HUES48 (cell line): ENCODE measurements at regions not wholly inside any gene's neighbourhood (a gene's known extent, or its start where the extent isn't known, plus 50 kb on each side); places are given as distances from the start of the nearest gene placed in this dataset.

Source experiments
- H3K27ac ChIP-seq: one replicate; pipeline ENCODE4 v1.7.0; 2013; ENCODE audit warnings: low read depth, low read length, inconsistent platforms
- H3K27me3 ChIP-seq: 2 replicates; pipeline ENCODE4 v1.6.1; 2013; ENCODE audit warnings: mild to moderate bottlenecking, low read length; ENCODE audit not compliant: control insufficient read depth, insufficient read depth
- H3K36me3 ChIP-seq: 2 replicates; pipeline ENCODE4 v1.6.1; 2013; ENCODE audit warnings: low read length; ENCODE audit not compliant: control insufficient read depth, insufficient read depth
- H3K4me1 ChIP-seq: 2 replicates; pipeline ENCODE4 v1.6.1; 2013; ENCODE audit warnings: mild to moderate bottlenecking, low read length; ENCODE audit not compliant: control insufficient read depth, insufficient read depth
- H3K4me3 ChIP-seq: 2 replicates; pipeline ENCODE4 v1.5.1; 2013; ENCODE audit warnings: mild to moderate bottlenecking, low read depth, low read length
- H3K9ac ChIP-seq: 2 replicates; pipeline ENCODE4 v1.6.1; 2013; ENCODE audit warnings: mild to moderate bottlenecking, low read depth, low read length, moderate library complexity
- H3K9me3 ChIP-seq: 2 replicates; pipeline ENCODE4 v1.6.1; 2013; ENCODE audit warnings: low read length; ENCODE audit not compliant: control insufficient read depth, insufficient read depth

DNA sequence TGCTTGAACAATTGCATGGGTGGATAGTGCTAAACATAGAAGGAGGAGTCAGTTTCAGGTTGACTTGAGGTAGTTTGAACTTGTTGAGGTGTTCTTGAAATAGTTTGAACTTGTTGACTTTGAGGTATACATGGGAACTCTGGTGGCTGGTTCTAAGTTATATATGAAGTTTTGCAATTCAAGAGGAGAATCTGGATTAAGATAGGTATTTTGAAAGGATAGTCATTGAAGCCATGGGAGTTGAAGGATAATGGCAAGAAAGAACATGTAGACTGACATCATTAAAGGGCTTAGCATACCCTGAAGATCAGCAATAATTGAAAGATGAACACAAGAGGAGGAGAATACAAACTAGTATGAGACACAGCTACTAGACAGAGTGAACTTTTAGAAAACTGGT, 181.9 kb upstream of the MRPS30 start:
- Histone ChIP-seq H3K36me3 (no peaks in the 10 kb centered on the region), H3K27me3 (no peaks in the 10 kb centered on the region), H3K9me3 (no peaks in the 10 kb centered on the region), H3K4me1 (no peaks in the 10 kb centered on the region), H3K4me3 (no peak overlapping the region), H3K9ac (no peak overlapping the region), H3K27ac (no peak overlapping the region)

GRCh38 chr5:44622331-44622730, 186.4 kb upstream of the MRPS30 start:
- Histone ChIP-seq H3K27me3 (no peaks in the 10 kb centered on the region), H3K36me3 (no peaks in the 10 kb centered on the region), H3K27ac (no peak overlapping the region), H3K9ac (no peak overlapping the region), H3K4me3 (no peak overlapping the region), H3K4me1 (no peaks in the 10 kb centered on the region), H3K9me3 (no peaks in the 10 kb centered on the region)

- H3K27ac ChIP-seq: no peak overlapping the region
- no peaks in the 10 kb centered on the region for H3K9me3 ChIP-seq
- H3K9ac ChIP-seq: no peak overlapping the region
- H3K4me1 ChIP-seq: no peaks in the 10 kb centered on the region
- no peaks in the 10 kb centered on the region for H3K36me3 ChIP-seq
- H3K27me3 ChIP-seq: no peaks in the 10 kb centered on the region
- H3K4me3 ChIP-seq: no peak overlapping the region
Measured at GRCh38 chr5:44619875-44620610, 188.7 kb upstream of the MRPS30 start.

DNA sequence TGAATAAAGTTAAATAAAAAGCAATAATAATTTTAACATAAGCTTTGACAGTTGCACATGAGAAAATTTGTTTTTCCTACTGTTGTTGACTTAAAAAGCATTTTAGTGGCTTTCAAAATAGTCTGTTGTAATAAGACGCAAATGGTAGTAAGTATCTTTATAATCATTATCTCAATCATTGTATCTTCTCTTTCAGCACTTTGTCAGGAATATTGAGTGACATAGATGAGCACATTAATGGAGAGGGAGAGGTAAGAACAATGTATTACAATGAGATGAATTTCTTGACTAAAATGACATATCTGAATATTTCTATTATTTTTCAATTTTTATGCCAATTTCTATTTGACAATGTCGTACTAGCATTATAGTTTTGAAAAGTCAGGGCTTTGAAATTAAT, 193.9 kb upstream of the MRPS30 start:
- Histone ChIP-seq H3K36me3 (no peaks in the 10 kb centered on the region), H3K27ac (no peak overlapping the region)

DNA sequence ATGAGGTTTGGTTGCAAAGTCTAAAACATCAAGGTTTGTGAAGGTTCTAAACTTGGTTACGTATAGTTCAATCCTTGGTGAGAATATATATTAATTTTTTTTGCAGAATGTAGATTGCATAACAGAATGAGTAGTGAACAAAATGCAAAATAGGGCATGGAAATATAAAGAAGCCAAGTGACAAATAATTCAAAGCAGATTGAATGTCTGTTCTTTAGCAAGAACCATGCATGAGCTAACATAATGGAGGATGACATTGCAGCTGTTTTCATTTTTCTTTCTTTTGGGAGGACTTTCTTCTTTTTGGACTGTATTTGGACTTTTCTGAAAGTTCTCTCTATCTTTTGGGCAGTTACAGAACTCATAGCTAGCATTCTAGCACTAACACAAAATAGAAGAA, 194.8 kb upstream of the MRPS30 start:
- H3K4me3 ChIP-seq: no peak overlapping the region
- no peaks in the 10 kb centered on the region for H3K9me3 ChIP-seq
- H3K4me1 ChIP-seq: no peaks in the 10 kb centered on the region
- no peaks in the 10 kb centered on the region for H3K27me3 ChIP-seq
- H3K36me3 ChIP-seq: no peaks in the 10 kb centered on the region
- H3K27ac ChIP-seq: no peak overlapping the region
- H3K9ac ChIP-seq: no peak overlapping the region

More for the DNA sequence above, 193.9 kb upstream of the MRPS30 start:
- Histone ChIP-seq H3K9ac (no peak overlapping the region), H3K4me1 (no peaks in the 10 kb centered on the region), H3K4me3 (no peak overlapping the region), H3K27me3 (no peaks in the 10 kb centered on the region), H3K9me3 (no peaks in the 10 kb centered on the region)

DNA sequence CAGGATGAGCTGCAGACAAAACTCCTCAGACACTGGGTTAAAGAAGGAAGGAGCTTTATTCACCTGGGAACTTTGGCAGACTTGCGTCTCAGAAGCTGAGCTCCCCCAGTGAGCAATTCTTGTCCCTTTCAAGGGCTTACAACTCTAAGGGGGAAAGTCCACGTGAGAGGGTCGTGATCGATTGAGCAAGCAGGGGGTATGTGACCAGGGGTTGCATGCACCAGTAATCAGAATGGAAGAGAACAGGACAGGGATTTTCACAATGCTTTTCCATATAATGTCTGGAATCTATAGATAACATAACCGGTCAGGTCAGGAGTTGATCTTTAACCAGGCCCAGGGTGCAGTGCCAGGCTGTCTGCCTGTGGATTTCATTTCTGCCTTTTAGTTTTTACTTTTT, 202.8 kb upstream of the MRPS30 start:
- H3K9ac ChIP-seq: no peak overlapping the region
- H3K9me3 ChIP-seq: no peaks in the 10 kb centered on the region
- H3K4me1 ChIP-seq: no peaks in the 10 kb centered on the region
- H3K4me3 ChIP-seq: no peak overlapping the region
- no peaks in the 10 kb centered on the region for H3K27me3 ChIP-seq
- H3K27ac ChIP-seq: no peak overlapping the region
- H3K36me3 ChIP-seq: no peaks in the 10 kb centered on the region

- H3K27ac ChIP-seq: no peak overlapping the region
- H3K4me3 ChIP-seq: no peak overlapping the region
- no peaks in the 10 kb centered on the region for H3K27me3 ChIP-seq
- no peaks in the 10 kb centered on the region for H3K36me3 ChIP-seq
- H3K9me3 ChIP-seq: no peaks in the 10 kb centered on the region
- no peaks in the 10 kb centered on the region for H3K4me1 ChIP-seq
- H3K9ac ChIP-seq: no peak overlapping the region
Measured at GRCh38 chr5:44603496-44604272, 205.1 kb upstream of the MRPS30 start.

- Histone ChIP-seq H3K9me3 (no peaks in the 10 kb centered on the region), H3K36me3 (no peaks in the 10 kb centered on the region), H3K4me3 (no peak overlapping the region), H3K27me3 (no peaks in the 10 kb centered on the region), H3K27ac (no peak overlapping the region), H3K4me1 (no peaks in the 10 kb centered on the region), H3K9ac (no peak overlapping the region)
Measured at GRCh38 chr5:44574678-44575077, 185.5 kb upstream of the FGF10 start.

DNA sequence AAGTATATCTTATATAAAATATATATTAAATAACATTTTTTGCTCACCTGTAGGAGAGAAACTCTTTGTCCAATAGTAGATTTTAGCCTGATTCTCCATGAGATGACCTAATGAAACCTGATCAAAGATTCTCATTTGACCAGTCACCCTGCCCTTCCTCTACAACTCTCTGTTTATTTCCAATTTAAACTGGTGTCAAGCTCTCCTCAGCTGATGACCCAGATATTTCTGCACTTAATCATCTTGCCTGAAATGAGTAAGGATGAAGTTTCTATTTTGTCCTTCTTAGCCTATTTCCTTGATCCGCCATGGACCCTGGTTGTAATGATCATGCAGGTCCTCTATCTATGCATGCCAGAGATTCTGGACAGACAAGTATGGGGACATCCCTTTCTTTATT, 179.3 kb upstream of the FGF10 start:
- H3K9me3 ChIP-seq: no peaks in the 10 kb centered on the region
- no peak overlapping the region for H3K4me3 ChIP-seq
- no peak overlapping the region for H3K9ac ChIP-seq
- H3K4me1 ChIP-seq: no peaks in the 10 kb centered on the region
- no peak overlapping the region for H3K27ac ChIP-seq
- H3K36me3 ChIP-seq: no peaks in the 10 kb centered on the region
- no peaks in the 10 kb centered on the region for H3K27me3 ChIP-seq

- H3K4me3 ChIP-seq: no peak overlapping the region
- no peak overlapping the region for H3K9ac ChIP-seq
- H3K9me3 ChIP-seq: no peaks in the 10 kb centered on the region
- no peaks in the 10 kb centered on the region for H3K27me3 ChIP-seq
- no peaks in the 10 kb centered on the region for H3K36me3 ChIP-seq
- no peak overlapping the region for H3K27ac ChIP-seq
- H3K4me1 ChIP-seq: no peaks in the 10 kb centered on the region
Measured at GRCh38 chr5:44565902-44566301, 176.7 kb upstream of the FGF10 start.

DNA sequence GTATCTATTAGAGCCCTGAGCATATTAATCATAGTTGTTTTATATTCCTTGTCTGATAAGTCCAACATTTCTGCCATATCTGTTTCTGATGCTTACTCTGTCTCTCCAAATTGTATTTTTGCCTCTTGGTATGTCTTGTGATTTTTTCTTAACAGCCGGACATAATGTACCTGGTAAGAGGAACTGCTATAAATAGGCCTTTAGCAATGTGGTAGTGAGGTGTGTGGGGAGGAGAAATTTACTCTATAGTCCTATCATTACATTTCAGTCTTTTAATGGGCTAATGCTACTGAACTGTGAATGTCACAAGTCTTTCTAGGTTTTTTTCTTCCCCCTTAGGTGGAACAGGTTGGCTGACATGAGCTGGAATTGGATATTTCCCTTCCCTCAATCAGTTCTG, 176.1 kb upstream of the FGF10 start:
- Histone ChIP-seq H3K4me1 (no peaks in the 10 kb centered on the region), H3K4me3 (no peak overlapping the region), H3K36me3 (no peaks in the 10 kb centered on the region), H3K27ac (no peak overlapping the region), H3K27me3 (no peaks in the 10 kb centered on the region), H3K9ac (no peak overlapping the region), H3K9me3 (no peaks in the 10 kb centered on the region)
